Endothelial cell of umbilical vein (primary cell): ENCODE measurements at regions not wholly inside any gene's neighbourhood (a gene's known extent, or its start where the extent isn't known, plus 50 kb on each side); places are given as distances from the start of the nearest gene placed in this dataset.

Source experiments
- BruUV-seq: library from RNA; stranded (reverse); fragments of 400-500 nt; replicated peaks from 2 replicates; lab custom pipeline; 2021; lab: Mats Ljungman, UMichigan
- CTCF ChIA-PET: fragments of 300-600, 350-600 bp; sonication (Branson Sonifier 250); formaldehyde crosslinking; loops from one replicate; lab custom pipeline; 2021; ENCODE audit warnings: antibody characterized with exemption, inconsistent platforms; lab: Charles Lee
- POLR2A ChIA-PET: fragments of 300-600, 350-600 bp; sonication (Branson Sonifier 250); formaldehyde crosslinking; loops from one replicate; lab custom pipeline; 2021; ENCODE audit warnings: antibody characterized with exemption, inconsistent platforms; lab: Charles Lee
- DNase-seq: peaks from one replicate; pipeline ENCODE4 v3.0.0-alpha.2; 2011; ENCODE audit warnings: low read depth, low spot score
- FAIRE-seq: peaks from 2 replicates; lab custom pipeline; 2011; peaks lifted over from hg19 to GRCh38; lab: Jason Lieb, UNC
- H2AFZ ChIP-seq: 2 replicates; pipeline ENCODE4 v1.6.0; 2012; ENCODE audit warnings: low read depth, low read length, control low read depth, inconsistent platforms
- H3K27ac ChIP-seq: 2 replicates; pipeline ENCODE4 v1.5.1; 2011; ENCODE audit warnings: low read depth, mild to moderate bottlenecking, control low read depth, low read length, moderate library complexity; ENCODE audit not compliant: insufficient read depth
- H3K27me3 ChIP-seq, 2 experiments: 2 replicates each; pipeline versions ENCODE4 v1.6.0 to v1.6.1; 2011; ENCODE audit warnings: low read length in 2 of 2, mixed read lengths in 1 of 2; ENCODE audit not compliant: control insufficient read depth in 2 of 2, insufficient read depth in 2 of 2
- H3K36me3 ChIP-seq, 2 experiments: 2 replicates in 1 of 2; 3 replicates in 1 of 2; pipeline ENCODE4 v1.5.1; 2011; ENCODE audit warnings: low read length in 2 of 2, mild to moderate bottlenecking in 1 of 2, moderate library complexity in 1 of 2; ENCODE audit not compliant: control insufficient read depth in 2 of 2, insufficient read depth in 2 of 2; ENCODE audit errors: extremely low read depth in 1 of 2
- H3K4me1 ChIP-seq: 3 replicates; pipeline ENCODE4 v1.5.1; 2011; ENCODE audit warnings: mild to moderate bottlenecking, low read length; ENCODE audit not compliant: control insufficient read depth, insufficient read depth; ENCODE audit errors: extremely low read depth
- H3K4me2 ChIP-seq: 2 replicates; pipeline ENCODE4 v1.6.1; 2011; ENCODE audit warnings: low read length, control low read depth, mixed read lengths; ENCODE audit not compliant: insufficient read depth
- H3K4me3 ChIP-seq, 3 experiments: fragments of 200-600 bp in 1 of 3; sonication (generic), shearing (Covaris generic) in 1 of 3; replicated peaks in 1 of 3; 2 replicates each; pipeline ENCODE4 v1.5.1; 2011 to 2016; ENCODE audit warnings: control low read depth in 3 of 3, low read length in 3 of 3, mild to moderate bottlenecking in 2 of 3, inconsistent platforms in 1 of 3, low read depth in 1 of 3, moderate library complexity in 1 of 3; ENCODE audit not compliant: insufficient read depth in 1 of 3
- H3K79me2 ChIP-seq: 2 replicates; pipeline ENCODE4 v1.6.0; 2012; ENCODE audit warnings: low read length, inconsistent platforms; ENCODE audit not compliant: control insufficient read depth, insufficient read depth
- H3K9ac ChIP-seq: replicated peaks from 2 replicates; pipeline ENCODE3; 2011; ENCODE audit warnings: low read length, control low read depth; ENCODE audit not compliant: insufficient read depth; ENCODE audit errors: extremely low read depth
- H3K9me1 ChIP-seq: replicated peaks from 3 replicates; pipeline ENCODE4 v1.6.0; 2011; ENCODE audit warnings: mild to moderate bottlenecking, low read length; ENCODE audit not compliant: control insufficient read depth, insufficient read depth; ENCODE audit errors: extremely low read depth
- H3K9me3 ChIP-seq: replicated peaks from 2 replicates; pipeline ENCODE4 v1.5.1; 2012; ENCODE audit warnings: low read length, inconsistent platforms; ENCODE audit not compliant: control insufficient read depth, insufficient read depth
- H4K20me1 ChIP-seq: replicated peaks from 2 replicates; pipeline ENCODE3; 2011; ENCODE audit warnings: mild to moderate bottlenecking, low read length; ENCODE audit not compliant: control insufficient read depth, insufficient read depth; ENCODE audit errors: extremely low read depth
- CTCF ChIP-seq, 2 donors: IDR thresholded peaks; 1 replicate in 1 of 2; 2 replicates in 1 of 2; pipeline ENCODE4 v1.5.1; 2011; ENCODE audit warnings: low read length in 2 of 2, mild to moderate bottlenecking in 2 of 2, moderate library complexity in 2 of 2, control low read depth in 1 of 2, inconsistent platforms in 1 of 2, low read depth in 1 of 2; ENCODE audit not compliant: insufficient read depth in 1 of 2; ENCODE audit errors: extremely low read depth in 1 of 2
- EZH2 ChIP-seq: IDR thresholded peaks from 2 replicates; pipeline ENCODE4 v1.6.1; 2012; ENCODE audit warnings: borderline replicate concordance, low read depth, mild to moderate bottlenecking, moderate library complexity, low read length, inconsistent platforms; ENCODE audit not compliant: severe bottlenecking
- FOS ChIP-seq: IDR thresholded peaks from 2 replicates; pipeline ENCODE4 v1.6.1; 2011; ENCODE audit warnings: mild to moderate bottlenecking, low read length, moderate library complexity, borderline replicate concordance; ENCODE audit not compliant: insufficient read depth
- GATA2 ChIP-seq: IDR thresholded peaks from 2 replicates; pipeline ENCODE4 v1.7.0; 2011; ENCODE audit warnings: low read depth, mild to moderate bottlenecking, moderate library complexity, mixed read lengths, low read length; ENCODE audit not compliant: insufficient read length, insufficient read depth
- JUN ChIP-seq: IDR thresholded peaks from 2 replicates; pipeline ENCODE4 v1.6.1; 2011; ENCODE audit warnings: borderline replicate concordance, low read depth; ENCODE audit not compliant: insufficient read length, insufficient read depth
- MAX ChIP-seq: IDR thresholded peaks from 2 replicates; pipeline ENCODE4 v1.6.1; 2011; ENCODE audit not compliant: insufficient read depth, insufficient read length
- MYC ChIP-seq: IDR thresholded peaks from one replicate; pipeline ENCODE4 v1.6.1; 2011; ENCODE audit warnings: mild to moderate bottlenecking, low read depth, low read length
- POLR2A ChIP-seq: IDR thresholded peaks from 2 replicates; pipeline ENCODE4 v1.6.1; 2012; ENCODE audit warnings: low read depth, mild to moderate bottlenecking, control low read depth, low read length
- POLR2AphosphoS5 ChIP-seq: IDR thresholded peaks from 2 replicates; pipeline ENCODE4 v1.6.1; 2012; ENCODE audit warnings: low read depth, mild to moderate bottlenecking, control low read depth, low read length, moderate library complexity; ENCODE audit not compliant: insufficient read depth
- dilution Hi-C: fragments of 300-500 bp; cut with MboI; formaldehyde crosslinking; loops from one replicate; pipeline ENCODE4 v1.15.0; 2019; ENCODE audit warnings: low sequenced_read_pairs; ENCODE audit not compliant: extremely low pct_ligation_motif_present
- intact Hi-C: fragments of 100-400 bp; cut with micrococcal nuclease; formaldehyde crosslinking; loops from one replicate; pipeline ENCODE4 v1.10.0; 2022

- H2AFZ ChIP-seq: no peak overlapping the region
- dilution Hi-C loops (no loop called here), intact Hi-C loops (loop anchor here (10.0 kb wide), 1 partner anchor 267 kb away; no protein-coding TSS in a partner anchor)
- H3K9ac ChIP-seq: no peak overlapping the region
- DNase-seq (peak; percentile 53), FAIRE-seq (peak; percentile 78)
- H3K4me2 ChIP-seq: no peak overlapping the region
- no peaks in the 10 kb centered on the region for H3K27me3 ChIP-seq
- CTCF ChIA-PET: interaction anchor here (1.2 to 1.4 kb wide), 3 partner anchors 15 to 94 kb away, joined by 3 to 5 read pairs (median 3); no protein-coding TSS in a partner anchor
- H3K79me2 ChIP-seq: no peaks in the 10 kb centered on the region
- H3K4me1 ChIP-seq: peaks cover 2% of the 10 kb centered on the region
- no peaks in the 10 kb centered on the region for H3K36me3 ChIP-seq
- H3K9me1 ChIP-seq: no peaks in the 10 kb centered on the region
- TF ChIP-seq GATA2 (no peak), CTCF (IDR thresholded peaks at IDR 0.05; ENCODE audit: extremely low read depth in 1 of 2, insufficient read depth in 1 of 2, low read depth in 1 of 2, low read length in 2 of 2) (no peak), MAX (no peak), POLR2A (no peak), POLR2AphosphoS5 (no peak), JUN (no peak), FOS (no peak), MYC (no peak), EZH2 (no peak)
- POLR2A ChIA-PET: no interaction called here
- no peaks in the 10 kb centered on the region for H4K20me1 ChIP-seq
- H3K9me3 ChIP-seq: no peaks in the 10 kb centered on the region
- H3K27ac ChIP-seq: peak overlapping the region; percentile 28
- BruUV-seq: no TSS peak
- no peak overlapping the region for H3K4me3 ChIP-seq
Measured at GRCh38 chr2:181371782-181372645, 85.2 kb upstream of the ITGA4 start.
